ENCODE measurements at regions not wholly inside any gene's neighbourhood (a gene's known extent, or its start where the extent isn't known, plus 50 kb on each side); places are given as distances from the start of the nearest gene placed in this dataset.

DNA sequence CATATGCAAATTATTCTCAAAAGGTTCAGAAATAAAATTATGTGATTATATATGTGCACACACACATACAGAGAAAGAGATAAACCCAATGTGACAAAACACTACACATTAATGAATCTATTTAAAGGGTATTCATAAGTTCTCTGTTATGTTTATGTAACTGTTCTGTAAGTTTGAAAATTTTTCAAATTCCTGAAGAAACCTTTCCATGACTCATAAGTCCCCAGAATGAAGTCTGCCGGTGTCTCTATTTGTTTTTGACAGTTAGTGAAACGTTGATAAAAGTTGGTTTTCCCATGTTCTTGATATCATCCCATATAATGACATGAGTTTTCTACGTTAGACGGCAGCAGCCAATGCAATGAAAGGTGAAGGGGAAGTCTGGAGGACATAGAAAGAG, 199.5 kb upstream of the PUM3 start:
- no TSS peak for BruUV-seq (replicated peaks)
- ChIA-PET POLR2A (interaction anchor here (0.8 kb wide), 1 partner anchor 14 kb away, joined by 3 read pairs; no protein-coding TSS in a partner anchor), CTCF (no interaction called here)
- Mint-ChIP-seq H3K27ac (ENCODE audit: low read depth, unreplicated experiment) (no peak overlapping the region), H3K9me3 (ENCODE audit: unreplicated experiment) (no peaks in the 10 kb centered on the region), H3K4me1 (ENCODE audit: insufficient read depth, unreplicated experiment) (peaks cover 5% of the 10 kb centered on the region), H3K27me3 (ENCODE audit: insufficient read depth, unreplicated experiment) (peaks cover 7% of the 10 kb centered on the region), H3K4me3 (ENCODE audit: unreplicated experiment) (no peak overlapping the region), H3K36me3 (ENCODE audit: insufficient read depth, unreplicated experiment) (no peaks in the 10 kb centered on the region)
- intact Hi-C loops (cut with micrococcal nuclease), result no loop called here
- no peak for DNase-seq (ENCODE audit: unreplicated experiment)
- TF ChIP-seq, protein P1, sequence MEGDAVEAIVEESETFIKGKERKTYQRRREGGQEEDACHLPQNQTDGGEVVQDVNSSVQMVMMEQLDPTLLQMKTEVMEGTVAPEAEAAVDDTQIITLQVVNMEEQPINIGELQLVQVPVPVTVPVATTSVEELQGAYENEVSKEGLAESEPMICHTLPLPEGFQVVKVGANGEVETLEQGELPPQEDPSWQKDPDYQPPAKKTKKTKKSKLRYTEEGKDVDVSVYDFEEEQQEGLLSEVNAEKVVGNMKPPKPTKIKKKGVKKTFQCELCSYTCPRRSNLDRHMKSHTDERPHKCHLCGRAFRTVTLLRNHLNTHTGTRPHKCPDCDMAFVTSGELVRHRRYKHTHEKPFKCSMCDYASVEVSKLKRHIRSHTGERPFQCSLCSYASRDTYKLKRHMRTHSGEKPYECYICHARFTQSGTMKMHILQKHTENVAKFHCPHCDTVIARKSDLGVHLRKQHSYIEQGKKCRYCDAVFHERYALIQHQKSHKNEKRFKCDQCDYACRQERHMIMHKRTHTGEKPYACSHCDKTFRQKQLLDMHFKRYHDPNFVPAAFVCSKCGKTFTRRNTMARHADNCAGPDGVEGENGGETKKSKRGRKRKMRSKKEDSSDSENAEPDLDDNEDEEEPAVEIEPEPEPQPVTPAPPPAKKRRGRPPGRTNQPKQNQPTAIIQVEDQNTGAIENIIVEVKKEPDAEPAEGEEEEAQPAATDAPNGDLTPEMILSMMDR (IDR thresholded peaks at IDR 0.05; ENCODE audit: unreplicated experiment), result no peak

DNA sequence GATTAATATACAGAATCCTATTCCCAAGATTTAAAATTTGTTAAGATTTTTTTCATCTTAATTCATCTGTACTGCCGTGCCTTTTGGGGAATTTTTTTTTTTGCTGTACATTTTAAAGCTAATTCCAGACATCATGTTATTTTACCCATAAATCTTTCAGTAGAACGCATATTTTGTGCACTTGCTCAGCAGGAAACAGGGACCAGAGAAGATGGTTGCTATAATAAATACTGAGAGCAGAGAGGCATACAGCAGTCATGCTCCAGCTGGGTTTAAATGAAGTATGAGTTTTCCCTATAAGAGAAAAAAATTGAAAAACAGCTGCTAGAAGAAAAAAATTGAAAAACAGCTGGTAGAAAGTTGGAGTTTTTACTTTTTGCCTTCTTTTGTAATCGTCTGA, 196.9 kb upstream of the PUM3 start:
- no peak overlapping the region for H3K27ac Mint-ChIP-seq (ENCODE audit: low read depth, unreplicated experiment)
- TF ChIP-seq, protein P1 (IDR thresholded peaks at IDR 0.05; ENCODE audit: unreplicated experiment), result no peak
- POLR2A ChIA-PET, result interaction anchor here (0.6 to 0.7 kb wide), 3 partner anchors 17 to 294 kb away, joined by 3 read pairs; no protein-coding TSS in a partner anchor
- H3K4me3 Mint-ChIP-seq (ENCODE audit: unreplicated experiment), result no peak overlapping the region
- CTCF ChIA-PET, result interaction anchor here (0.6 to 0.7 kb wide), 3 partner anchors 58 to 1297 kb away, joined by 3 read pairs; no protein-coding TSS in a partner anchor
- intact Hi-C loops (cut with micrococcal nuclease), result no loop called here
- H3K4me1 Mint-ChIP-seq (ENCODE audit: insufficient read depth, unreplicated experiment), result peaks cover 5% of the 10 kb centered on the region
- no peaks in the 10 kb centered on the region for H3K36me3 Mint-ChIP-seq (ENCODE audit: insufficient read depth, unreplicated experiment)
- no peaks in the 10 kb centered on the region for H3K9me3 Mint-ChIP-seq (ENCODE audit: unreplicated experiment)
- no TSS peak for BruUV-seq (replicated peaks)
- no peak for DNase-seq (ENCODE audit: unreplicated experiment)
- peaks cover 7% of the 10 kb centered on the region for H3K27me3 Mint-ChIP-seq (ENCODE audit: insufficient read depth, unreplicated experiment)

DNA sequence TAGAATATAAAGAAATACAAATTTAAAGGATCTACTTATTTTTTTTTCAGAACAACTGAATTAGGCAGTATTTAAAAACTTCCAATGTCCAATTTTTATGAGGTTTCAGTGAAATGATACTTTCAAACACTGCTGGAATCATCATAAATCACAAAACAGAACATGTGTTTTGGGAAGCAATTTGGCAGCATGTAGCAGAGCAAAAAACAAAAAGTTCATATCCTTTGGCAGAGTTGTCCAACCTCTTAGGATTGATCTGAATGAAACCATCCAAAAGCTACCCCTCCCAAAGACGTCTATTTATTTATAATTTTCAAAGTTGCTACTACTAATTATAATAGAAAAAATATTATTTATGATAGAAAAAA, 192.4 kb upstream of the PUM3 start:
- POLR2A ChIA-PET, result no interaction called here
- H3K4me1 Mint-ChIP-seq (ENCODE audit: insufficient read depth, unreplicated experiment), result no peaks in the 10 kb centered on the region
- H3K27me3 Mint-ChIP-seq (ENCODE audit: insufficient read depth, unreplicated experiment), result peaks cover 7% of the 10 kb centered on the region
- no peak overlapping the region for H3K4me3 Mint-ChIP-seq (ENCODE audit: unreplicated experiment)
- no TSS peak for BruUV-seq (replicated peaks)
- H3K9me3 Mint-ChIP-seq (ENCODE audit: unreplicated experiment), result no peaks in the 10 kb centered on the region
- no peak for DNase-seq (ENCODE audit: unreplicated experiment)
- intact Hi-C loops (cut with micrococcal nuclease), result no loop called here
- TF ChIP-seq, protein P1 (IDR thresholded peaks at IDR 0.05; ENCODE audit: unreplicated experiment), result no peak
- no peaks in the 10 kb centered on the region for H3K36me3 Mint-ChIP-seq (ENCODE audit: insufficient read depth, unreplicated experiment)
- CTCF ChIA-PET, result interaction anchor here (0.7 kb wide), 1 partner anchor 45 kb away, joined by 4 read pairs; no protein-coding TSS in a partner anchor
- no peak overlapping the region for H3K27ac Mint-ChIP-seq (ENCODE audit: low read depth, unreplicated experiment)

DNA sequence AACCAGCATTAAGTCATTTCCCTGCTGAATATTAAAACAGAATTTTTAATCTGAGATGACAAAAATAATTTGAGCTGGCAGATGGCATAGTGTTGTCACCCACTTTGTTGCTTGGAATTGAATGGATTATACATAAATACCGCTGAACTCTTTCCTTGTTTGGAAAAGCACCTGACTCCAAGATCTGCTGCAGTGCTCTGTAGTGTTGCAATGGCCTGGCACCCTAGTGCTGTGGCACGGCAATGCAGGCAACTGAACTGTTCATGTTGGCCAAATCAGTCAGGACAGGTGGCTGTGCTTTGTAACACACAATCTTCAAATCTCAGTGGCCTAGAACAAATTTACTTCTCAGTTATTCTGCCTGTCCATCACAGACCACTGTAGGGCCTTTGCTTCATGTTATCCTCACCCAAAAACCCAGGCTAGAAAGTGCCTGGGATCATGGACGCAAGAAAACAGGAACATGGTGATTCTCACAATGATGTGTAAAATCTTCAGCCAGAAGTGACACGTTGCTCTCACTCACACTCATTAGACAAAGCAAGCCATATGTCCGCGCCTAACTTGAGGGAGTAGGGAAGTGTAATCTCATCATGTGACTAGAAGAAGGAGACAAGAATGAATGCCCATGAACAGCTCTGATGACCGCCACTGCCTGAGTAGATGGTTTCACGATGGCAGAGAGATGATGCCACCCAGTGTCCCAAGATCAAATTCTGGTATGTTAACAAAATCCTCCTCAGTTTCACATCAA, 191.9 kb upstream of the PUM3 start:
- H3K36me3 Mint-ChIP-seq (ENCODE audit: insufficient read depth, unreplicated experiment), result no peaks in the 10 kb centered on the region
- no TSS peak for BruUV-seq (replicated peaks)
- no peaks in the 10 kb centered on the region for H3K4me1 Mint-ChIP-seq (ENCODE audit: insufficient read depth, unreplicated experiment)
- H3K9me3 Mint-ChIP-seq (ENCODE audit: unreplicated experiment), result no peaks in the 10 kb centered on the region
- TF ChIP-seq, protein P1 (IDR thresholded peaks at IDR 0.05; ENCODE audit: unreplicated experiment), result no peak
- DNase-seq (ENCODE audit: unreplicated experiment), result no peak
- intact Hi-C loops (cut with micrococcal nuclease), result no loop called here
- H3K27ac Mint-ChIP-seq (ENCODE audit: low read depth, unreplicated experiment), result no peak overlapping the region
- H3K27me3 Mint-ChIP-seq (ENCODE audit: insufficient read depth, unreplicated experiment), result peaks cover 2% of the 10 kb centered on the region
- CTCF ChIA-PET, result interaction anchor here (0.7 kb wide), 1 partner anchor 45 kb away, joined by 4 read pairs; no protein-coding TSS in a partner anchor
- POLR2A ChIA-PET, result no interaction called here
- H3K4me3 Mint-ChIP-seq (ENCODE audit: unreplicated experiment), result no peak overlapping the region

Measured in MCF 10A (cell line).